Activated gamma-delta T cell treated with Interleukin-2 at 50 U/mL for 16 hours (primary cell): ENCODE measurements at regions not wholly inside any gene's neighbourhood (a gene's known extent, or its start where the extent isn't known, plus 50 kb on each side); places are given as distances from the start of the nearest gene placed in this dataset.

Experiments used
- DNase-seq: peaks from one replicate; pipeline ENCODE4 v3.0.0-alpha.2; 2020

DNA sequence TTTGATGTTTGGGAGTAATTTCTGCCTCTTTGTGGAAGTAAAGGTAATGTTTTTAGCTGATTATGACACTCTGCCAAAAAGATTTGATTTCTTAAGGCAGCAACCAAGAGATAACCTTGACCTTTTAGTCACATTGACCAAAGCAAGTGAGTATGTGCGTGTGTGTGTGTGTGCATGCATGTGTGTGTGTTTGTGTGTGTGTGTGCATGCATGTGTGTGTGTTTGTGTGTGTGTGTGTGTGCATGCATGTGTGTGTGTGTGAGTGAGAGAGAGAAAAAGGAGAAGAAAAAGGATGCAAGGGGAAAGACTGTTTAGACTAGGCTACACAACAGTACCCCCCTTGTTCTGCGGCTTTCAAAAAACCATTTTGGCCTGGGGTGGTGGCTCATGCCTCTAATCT is 88.1 kb upstream of the NPVF start:
- DNase-seq: no peak

DNA sequence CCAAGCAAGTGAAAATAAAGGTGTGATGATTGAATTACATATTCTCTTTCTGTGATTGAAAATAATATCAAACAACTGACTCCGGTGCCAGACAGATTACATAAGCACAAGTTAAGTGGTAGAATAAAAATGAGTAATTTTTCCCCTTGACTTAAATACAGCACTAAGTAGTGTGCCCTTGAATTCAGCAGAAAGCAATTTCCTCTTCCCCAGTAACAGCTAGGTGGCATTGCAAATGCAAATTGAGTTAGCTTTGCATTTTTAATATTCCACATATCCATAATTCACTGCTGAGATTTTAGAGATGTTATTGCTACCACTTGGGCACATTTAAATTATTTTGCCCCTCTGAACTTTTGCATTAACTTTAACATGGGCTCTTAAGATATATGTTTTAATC is 89.8 kb upstream of the NPVF start:
- no peak for DNase-seq

DNA sequence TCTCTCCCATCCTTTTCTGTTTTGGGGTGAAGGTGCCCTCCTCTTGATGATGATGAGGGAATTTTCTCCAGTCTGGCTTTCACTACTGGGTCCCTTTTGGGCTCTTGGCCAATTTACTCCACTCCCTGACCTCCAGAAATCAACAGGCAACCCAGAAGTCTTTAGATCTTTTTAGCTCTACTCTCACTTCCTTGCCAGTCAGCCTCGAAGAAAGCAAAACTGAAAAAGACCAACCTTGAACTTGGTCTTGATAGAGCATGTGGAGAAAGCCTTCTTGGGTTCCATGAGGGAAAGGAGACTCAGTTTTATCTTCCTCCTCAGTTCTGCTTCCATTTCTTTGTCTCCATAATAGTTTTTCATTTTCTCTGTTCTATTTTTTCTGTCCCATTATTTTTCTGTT is 91.4 kb upstream of the NPVF start:
- no peak for DNase-seq

DNA sequence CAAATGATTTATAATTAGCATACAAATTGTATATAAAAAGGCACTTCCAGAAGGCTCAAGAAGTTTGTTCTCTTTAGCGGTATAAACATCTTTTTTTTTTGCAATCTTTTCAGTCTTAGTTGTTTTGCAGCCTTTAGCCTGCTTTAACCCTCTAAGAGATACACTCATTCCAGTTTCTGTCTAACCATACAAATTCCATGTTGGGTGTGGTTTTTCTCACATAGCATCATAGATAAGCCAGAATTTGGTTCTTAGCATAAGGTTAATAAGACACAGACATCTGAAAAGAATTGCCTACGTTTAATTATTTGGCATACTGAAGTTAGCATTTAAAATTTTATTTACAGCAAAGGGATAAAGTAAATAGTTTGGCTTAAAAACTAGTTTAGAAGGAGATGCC is 92.5 kb upstream of the NPVF start:
- no peak for DNase-seq

DNA sequence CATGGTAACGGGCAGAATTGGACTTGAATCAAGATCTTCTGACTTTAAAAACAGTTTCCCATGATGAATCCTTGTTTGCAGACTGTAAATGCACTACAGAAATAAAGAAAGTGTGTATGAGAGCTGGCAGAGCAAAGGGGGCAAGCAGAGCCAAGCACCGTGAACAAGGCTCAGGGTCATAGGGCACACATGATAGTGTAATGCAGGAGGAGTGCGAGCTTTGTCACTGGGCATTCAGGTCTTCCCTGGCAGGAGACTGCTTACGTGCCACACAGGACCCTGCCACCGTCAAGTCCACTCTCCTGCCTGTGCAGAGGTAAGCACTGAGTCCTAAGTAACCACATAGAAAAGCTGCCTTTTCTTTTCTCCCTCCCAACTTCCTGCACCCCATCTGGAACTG is 93.1 kb upstream of the NPVF start:
- DNase-seq: no peak

DNA sequence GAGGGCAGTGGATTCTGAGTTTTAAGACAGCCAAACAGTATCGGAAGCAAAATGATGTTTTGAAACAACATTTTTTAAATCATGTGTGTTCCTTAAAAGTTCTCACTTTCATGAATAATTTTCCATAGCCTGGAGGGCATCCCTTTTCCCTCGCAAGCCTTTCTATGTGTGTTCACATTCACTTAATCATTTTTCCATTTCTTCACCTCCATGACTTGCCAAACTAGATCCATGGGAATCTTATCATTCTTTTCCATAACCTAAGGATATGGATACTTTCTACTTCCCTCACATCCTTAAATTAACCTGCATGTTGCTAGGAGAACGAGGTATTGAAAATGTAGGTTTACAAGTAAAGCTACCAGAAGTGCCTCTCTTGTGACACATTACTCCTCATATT is 94.2 kb upstream of the NPVF start:
- no peak for DNase-seq

DNA sequence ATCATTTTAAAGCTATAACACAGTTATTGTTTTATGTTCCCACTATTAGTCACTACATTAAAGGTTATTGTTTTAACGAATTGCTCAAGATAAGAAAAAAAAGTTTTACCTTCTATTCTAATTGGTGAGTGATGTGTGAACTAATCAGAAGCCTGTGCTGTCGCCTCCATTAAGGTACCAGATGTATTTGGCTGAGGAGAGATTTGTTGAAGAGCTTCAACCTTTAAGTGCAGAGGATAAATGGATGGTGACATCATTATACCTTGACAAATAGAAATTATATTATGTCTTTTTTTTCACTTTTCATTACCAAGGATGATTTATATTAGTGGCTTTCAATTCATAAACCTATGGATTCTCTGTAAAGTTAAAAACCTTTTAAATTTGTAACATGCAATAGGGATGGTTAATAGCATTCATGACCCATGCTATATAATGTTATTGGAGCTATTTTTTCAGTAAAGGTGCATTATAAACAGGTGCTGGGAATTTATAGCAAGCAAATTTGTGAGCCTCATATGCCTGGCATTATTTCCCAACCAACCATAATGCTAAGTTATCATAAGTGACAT is 97.0 kb upstream of the NPVF start:
- DNase-seq: no peak

DNA sequence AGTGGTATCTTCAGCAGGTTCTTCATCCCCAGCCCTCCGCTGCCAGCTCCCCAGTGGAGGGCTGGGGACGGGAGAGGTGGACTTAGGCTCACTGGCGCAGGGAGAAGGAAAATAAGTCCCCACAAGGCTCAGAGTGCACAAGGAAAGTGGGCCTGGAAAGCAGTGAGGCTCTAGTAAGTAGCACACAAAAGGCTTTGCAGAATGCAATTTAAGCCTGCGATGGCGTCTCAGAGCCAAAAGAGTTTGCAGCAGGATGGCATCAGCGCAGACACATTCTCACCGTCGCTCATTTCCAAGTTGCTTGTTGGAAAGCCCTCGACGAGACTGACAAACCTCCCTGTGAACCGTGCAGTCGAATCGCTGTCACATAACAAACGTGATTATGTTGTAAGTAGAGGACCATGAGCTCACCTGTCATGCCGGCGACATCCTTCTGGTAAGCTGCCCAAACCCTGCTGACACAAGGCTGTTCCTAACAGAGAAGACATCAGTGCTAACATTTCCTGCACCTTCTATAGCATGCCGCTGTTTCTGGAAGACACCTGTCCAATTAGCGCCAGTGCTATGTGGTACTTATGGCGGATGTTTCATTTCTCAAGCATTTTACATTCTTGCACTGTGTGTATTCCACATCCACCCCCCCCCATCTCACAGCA is 98.3 kb upstream of the NPVF start:
- no peak for DNase-seq

DNA sequence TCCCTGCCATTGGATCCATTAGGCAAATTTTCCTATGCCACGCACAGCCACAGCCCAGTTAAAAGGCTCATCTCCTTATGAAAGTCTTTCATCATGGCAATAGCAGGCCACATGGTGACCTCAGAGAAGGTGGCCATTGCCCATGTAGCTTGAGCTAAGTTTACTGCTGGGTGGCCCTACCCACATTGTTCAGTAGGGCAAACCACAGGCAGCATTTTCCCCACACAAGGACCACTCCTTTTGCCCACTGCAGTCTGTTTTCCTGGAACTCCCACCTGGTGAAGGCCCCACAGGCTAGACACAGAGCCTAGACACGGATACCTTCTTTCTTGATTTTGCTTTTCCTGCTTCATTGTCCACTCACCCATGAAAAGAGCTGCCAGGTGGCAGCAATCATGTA is 101.5 kb upstream of the NPVF start:
- no peak for DNase-seq

DNA sequence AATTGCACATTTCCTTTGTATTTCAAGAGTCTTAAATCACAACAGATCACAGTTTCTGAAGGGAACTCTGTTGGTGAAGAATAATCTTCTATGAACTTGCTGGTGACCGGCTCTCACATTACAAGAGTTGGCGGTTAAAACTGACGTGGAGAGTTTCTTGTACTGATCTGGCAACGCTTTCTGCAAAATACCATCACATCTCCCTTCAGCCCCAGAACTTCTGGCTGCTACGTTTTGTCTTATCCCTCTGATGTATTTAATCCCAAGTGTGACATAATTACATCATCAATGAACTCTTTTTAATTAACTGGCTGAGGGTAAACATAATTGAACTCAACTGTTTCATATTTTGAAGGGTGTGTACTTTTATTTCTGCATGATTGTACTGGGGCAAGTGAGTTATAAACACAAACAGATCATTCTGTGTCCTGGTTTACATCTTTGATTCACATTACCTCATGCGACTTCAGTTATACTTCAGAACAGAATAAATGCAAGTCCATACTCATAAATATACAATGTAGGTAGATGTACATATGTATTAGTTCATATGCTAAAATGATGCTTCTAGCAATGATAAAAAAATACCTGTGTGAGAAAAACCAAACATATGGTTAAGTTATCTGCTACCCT is 105.1 kb upstream of the NPVF start:
- DNase-seq: no peak

DNA sequence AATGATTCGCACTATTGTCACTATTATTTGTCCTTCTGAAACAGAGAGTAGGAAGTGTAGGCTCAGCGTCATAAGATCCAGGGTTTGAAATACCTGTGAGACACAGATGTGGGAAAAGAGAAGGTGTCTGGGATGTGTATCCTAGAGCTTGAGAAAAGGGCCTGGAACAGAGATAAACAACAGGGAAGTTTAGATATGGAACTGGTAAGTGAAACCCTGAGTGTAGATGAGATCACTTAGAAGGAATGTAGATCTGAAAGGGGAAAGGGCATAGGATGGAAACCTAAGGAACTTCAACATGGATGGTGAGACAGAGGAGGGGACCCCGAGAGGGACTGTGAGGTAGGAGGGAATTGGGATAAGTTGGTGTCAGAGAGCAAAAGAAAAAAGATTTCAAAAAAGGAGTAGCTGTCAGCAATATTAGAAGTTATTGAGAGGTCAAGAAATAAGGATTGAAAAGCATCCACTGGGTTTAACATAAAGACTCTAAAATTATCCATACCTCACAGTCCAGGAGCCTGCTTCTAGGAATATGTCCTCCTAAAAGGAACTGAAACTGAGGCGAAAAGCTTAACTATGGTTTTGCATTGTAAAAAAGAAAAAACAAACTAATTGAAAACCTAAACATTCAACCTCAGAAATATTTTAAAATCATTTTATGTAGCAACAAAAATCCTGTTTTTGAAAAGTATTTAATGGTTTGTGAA is 119.2 kb upstream of the NPVF start:
- DNase-seq: no peak

DNA sequence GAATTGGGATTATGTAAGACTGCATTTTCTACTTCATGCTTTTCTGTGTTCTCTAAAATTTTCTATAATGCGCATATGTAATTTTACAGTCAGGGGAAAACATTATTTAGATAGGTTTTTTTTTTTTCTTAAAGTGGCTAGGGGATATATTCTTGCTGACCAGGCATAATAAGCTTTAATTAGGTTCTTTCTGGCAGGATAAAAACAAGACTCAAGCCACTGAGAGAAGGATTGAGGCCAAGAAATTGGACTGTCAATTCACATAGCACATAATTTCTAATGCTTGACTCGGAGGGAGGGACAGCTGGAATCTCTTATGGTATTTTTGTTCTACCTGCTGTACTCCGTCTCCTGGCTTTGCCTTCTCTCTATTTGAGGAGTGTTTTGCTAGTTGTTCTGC is 119.8 kb upstream of the NPVF start:
- no peak for DNase-seq

DNA sequence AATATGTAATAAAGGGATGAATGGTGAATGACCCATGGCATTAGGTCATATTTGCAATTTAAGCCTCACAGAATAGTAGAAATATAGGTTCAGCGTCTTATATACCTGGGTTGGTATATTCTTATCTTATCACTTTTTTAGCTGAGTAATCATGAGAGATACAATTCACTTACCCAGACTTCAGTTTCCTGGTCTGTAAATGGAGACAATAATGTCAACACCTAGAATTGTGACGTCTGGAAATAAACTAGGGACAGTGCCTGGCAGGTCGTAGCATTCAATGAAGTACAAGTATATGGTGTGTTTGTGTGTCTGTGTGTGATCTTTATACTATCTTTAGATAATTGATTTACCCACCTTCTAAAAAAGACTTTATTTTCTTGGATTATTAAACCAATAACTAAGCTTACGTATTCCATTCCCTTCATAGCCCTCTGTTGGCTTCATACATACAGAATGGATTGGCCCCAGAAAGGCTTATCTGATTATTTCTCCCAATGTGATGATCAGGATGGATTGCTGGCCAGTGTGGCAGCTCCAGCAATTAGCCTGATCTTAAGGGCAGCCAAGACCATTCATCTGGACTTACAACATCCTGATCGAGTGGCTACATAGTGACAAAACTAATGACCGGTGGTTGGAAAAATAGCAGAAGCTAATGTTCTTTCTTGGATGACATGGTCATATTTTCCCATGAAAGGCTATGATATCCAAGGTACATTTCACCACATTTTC is 121.2 kb upstream of the NPVF start:
- no peak for DNase-seq

DNA sequence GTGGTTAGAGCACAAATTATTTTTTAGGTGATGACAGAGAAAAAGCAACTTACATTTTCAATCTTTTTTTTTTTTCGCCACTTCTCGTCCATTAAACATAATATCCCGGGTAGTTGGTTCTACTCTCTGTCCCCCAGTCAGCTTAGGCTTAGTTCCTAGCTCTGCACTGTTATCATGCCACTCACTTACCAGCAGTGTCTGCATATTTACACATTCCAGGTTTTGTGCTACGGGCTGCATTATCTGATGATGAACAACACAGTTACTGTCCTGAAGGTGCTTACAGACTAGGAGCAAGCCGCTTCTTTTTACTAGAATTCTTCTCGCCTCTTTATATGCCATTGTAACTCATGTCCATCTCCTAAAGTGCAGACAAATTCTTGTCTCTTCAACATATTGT is 121.8 kb upstream of the NPVF start:
- no peak for DNase-seq

DNA sequence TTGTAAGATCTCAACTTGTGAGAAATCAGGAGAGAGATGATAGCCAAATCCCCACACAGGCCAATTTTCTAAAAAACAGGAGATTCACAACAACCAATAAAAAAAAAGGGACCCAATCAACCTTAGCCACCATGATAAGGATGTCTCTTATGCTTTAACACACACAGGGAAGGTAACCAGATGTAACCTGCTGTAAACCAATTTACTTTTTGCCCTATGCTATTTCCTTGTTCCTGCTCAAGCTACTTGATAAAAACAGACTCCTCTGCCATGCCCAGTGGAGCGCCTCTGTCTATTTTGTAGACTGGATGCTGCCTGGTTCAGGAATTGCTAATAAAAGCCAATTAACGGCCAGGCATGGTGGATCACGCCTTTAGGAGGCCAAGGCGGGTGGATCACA is 123.5 kb upstream of the NPVF start:
- DNase-seq: no peak

DNA sequence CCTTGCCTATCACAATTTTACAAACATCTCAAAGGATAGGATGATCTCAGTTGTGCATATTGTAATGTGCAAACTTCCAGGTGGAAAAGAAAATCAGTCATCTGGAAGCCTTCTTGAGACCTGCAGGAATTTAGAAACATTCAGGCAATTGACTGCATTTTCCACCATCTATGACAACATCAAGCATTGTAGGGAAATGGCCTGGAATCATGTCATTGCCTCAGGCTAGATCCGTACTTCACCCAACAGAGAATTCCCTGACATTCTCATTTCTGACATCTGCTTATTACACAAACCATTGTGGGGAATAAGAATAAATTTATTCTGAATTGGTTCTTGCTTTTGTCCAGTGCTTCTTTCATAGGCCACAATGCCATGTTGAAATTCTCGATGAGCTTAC is 124.9 kb upstream of the NPVF start:
- no peak for DNase-seq

DNA sequence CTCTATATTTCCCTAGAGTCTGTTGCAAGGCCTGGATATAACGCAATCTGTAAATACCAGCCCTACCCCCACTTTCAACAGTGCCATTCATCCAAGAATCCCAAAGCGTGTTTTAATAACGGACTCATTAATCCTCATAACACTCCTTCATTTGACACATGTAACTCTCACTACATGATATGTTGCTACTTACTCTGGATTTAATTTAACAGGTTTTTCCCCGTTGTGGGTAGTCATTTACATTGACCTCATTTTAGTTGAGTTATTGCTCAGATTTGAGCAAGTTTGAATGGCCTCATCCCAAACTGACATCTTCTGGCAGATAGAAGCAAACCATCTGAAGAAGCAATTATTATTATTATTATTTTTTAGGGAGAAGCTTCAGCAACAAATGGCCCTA is 125.4 kb upstream of the NPVF start:
- no peak for DNase-seq

DNA sequence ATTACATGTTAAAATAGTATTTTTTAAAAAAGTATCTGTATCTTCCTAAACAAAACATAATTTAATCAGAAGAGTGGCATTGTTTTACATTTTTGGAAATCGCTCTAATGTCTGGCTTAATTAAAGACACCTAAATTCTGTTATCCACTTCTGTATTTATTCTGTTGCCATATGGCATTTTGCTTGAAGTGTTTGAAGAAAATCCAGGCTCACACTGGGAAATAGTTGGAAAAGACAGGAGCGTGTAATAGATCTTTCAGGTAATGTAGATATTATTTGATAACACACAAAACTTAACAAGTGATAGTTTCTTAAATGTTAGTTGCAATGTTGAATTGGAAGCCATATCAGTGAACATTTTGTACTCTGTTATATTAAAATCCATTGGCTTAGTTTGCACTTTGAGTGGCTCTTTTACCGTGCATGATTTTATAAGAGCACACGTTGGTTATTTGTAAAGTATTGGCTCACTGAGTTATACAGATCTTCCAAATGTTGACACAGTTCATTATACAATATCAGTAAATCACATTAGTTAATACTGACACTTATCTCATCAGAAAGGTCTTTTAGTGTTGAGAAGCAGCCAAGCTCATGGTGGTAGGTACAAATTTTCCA is 128.4 kb upstream of the NPVF start:
- DNase-seq: no peak

DNA sequence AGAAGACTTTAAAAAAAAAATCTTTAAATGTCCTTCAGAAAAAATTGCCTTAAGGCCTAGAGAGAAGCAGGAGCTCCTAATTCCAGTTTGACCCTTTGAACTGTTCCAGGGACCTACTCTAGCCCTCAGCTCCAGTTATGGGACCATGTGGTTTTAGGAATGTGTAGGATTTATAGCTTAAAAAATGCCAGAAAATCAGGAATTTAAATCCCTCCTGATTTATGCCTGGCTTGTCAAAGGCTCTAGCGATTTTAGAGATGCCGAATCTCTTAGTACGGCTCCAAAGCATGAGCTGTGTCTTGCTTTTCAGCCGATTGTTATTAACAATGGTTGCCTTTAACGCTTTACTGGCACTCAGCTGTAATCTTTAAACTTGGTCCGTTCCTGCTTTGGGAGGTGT is 130.6 kb upstream of the NPVF start:
- DNase-seq: no peak

DNA sequence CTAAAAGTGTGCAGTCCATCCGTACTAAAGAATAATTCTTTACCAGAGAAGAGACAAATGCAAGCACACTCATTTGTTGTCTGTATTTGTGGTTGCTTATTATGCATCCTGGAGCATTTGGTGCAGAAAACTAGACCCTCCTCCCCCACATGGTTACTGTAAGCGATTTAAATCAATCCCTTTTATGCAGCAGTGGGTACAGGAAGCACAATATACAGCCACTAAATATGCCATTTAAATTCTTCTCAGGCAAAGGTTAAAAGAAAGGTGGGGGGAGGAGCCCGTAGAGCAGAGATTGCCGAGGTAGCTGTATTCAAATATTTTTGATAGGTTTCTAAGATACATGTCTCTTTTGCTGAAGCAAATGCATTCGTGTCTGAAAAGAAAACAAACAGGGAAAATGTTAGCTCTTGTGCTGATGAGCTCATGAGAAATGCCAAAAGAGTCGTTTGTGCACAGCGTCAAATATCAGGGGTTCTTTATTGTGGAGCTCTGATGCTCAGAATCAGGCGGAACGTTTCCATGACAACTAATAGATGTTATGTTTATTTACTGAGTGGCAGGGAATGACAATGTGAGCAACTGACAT is 131.3 kb upstream of the NPVF start:
- DNase-seq: no peak

DNA sequence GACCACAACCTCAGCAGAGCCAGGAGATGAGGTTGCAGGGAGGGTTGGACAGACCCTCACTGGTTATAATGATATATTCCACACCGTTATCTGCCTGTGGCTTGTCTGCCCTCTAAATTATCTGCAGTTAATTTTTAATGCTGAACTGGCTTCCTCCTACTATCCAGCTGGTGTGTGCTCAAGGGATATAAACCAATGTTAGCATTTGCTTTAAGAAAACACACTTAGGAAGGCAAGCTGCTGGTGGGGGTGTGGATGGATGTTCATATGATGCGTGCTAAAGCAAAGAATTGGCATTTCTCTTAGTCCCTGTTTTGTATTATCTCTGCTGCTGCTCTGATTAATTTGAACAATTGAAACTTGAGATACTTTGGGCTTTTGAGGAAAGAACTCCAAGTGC is 132.2 kb upstream of the NPVF start:
- DNase-seq: no peak

DNA sequence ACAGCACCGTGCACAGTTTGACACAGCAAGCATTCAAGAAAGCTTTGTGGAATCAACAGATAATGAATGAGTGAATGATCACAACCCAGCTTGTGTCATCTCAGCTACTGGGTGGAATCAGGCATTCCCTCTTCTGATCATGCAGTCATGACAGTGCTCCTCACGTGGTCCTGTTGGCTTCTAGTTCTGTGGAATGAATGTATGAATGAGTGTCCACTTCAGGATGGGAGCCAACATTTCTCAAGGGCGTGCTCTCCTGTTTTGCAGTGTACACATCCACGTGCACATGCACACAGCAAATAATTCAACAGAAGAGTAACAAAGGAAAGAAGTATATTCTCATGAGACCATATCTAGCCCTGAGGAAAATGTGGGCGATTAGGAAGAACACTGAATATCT is 133.1 kb upstream of the NPVF start:
- no peak for DNase-seq

DNA sequence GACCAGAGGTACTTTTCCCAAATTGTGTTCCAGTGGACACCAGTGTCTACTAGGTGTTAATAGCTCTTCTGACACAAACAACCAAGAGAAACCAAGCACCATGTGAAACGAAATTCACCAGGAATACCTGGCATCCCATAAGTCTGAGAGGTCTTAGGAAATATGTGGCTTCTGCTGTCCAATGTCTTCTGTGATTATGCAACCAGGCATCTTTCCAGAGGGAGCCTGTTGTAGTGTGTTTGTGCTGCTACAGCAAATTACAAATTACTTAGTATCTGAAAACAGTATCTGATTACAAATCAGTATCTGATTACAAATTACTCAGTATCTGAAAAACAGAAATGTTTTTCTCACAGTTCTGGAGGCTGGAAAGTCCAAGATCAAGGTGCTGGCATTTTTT is 133.6 kb upstream of the NPVF start:
- no peak for DNase-seq
